DOHH2 (cell line): ENCODE measurements at regions not wholly inside any gene's neighbourhood (a gene's known extent, or its start where the extent isn't known, plus 50 kb on each side); places are given as distances from the start of the nearest gene placed in this dataset.

ENCODE experiments used
- EZH2phosphoT487 ChIP-seq: fragments of 200-600 bp; sonication (generic); IDR thresholded peaks from 2 replicates; pipeline ENCODE4 v1.6.1; 2017; ENCODE audit warnings: borderline replicate concordance, mild to moderate bottlenecking, antibody characterized with exemption, low read length, moderate library complexity, mixed read lengths
- TF ChIP-seq, protein P1 (sequence below): fragments of 200-600 bp; sonication (generic); IDR thresholded peaks from one replicate; pipeline ENCODE4 v1.5.1; 2014; ENCODE audit warnings: antibody characterized with exemption, mild to moderate bottlenecking, low read depth, low read length; ENCODE audit not compliant: poor library complexity, severe bottlenecking

GRCh38 chr2:41912776-41913175 is 135.0 kb upstream of the PKDCC start:
- TF ChIP-seq, protein P1, sequence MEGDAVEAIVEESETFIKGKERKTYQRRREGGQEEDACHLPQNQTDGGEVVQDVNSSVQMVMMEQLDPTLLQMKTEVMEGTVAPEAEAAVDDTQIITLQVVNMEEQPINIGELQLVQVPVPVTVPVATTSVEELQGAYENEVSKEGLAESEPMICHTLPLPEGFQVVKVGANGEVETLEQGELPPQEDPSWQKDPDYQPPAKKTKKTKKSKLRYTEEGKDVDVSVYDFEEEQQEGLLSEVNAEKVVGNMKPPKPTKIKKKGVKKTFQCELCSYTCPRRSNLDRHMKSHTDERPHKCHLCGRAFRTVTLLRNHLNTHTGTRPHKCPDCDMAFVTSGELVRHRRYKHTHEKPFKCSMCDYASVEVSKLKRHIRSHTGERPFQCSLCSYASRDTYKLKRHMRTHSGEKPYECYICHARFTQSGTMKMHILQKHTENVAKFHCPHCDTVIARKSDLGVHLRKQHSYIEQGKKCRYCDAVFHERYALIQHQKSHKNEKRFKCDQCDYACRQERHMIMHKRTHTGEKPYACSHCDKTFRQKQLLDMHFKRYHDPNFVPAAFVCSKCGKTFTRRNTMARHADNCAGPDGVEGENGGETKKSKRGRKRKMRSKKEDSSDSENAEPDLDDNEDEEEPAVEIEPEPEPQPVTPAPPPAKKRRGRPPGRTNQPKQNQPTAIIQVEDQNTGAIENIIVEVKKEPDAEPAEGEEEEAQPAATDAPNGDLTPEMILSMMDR = no peak
- no peak for TF ChIP-seq EZH2phosphoT487
